Upper lobe of right lung (tissue), 1 donor: ENCODE measurements at regions not wholly inside any gene's neighbourhood (a gene's known extent, or its start where the extent isn't known, plus 50 kb on each side); places are given as distances from the start of the nearest gene placed in this dataset.
A peak's percentile ranks its signal among the peaks of the same experiment; 100 is the strongest.

ENCODE experiments used
- ATAC-seq: fragments of 200-7000 bp; cut with Tn5 transposase; one replicate; pipeline ENCODE4 v1.9.1; 2020; ENCODE audit warnings: mild to moderate bottlenecking, moderate library complexity
- DNase-seq: peaks from one replicate; pipeline ENCODE4 v3.0.0-alpha.2; 2020
- H3K27ac ChIP-seq: fragments of 200-600 bp; one replicate; pipeline ENCODE4 v1.8.0; 2022
- H3K27me3 ChIP-seq: fragments of 200-600 bp; one replicate; pipeline ENCODE4 v1.8.0; 2022; ENCODE audit warnings: mild to moderate bottlenecking
- H3K36me3 ChIP-seq: fragments of 200-600 bp; one replicate; pipeline ENCODE4 v1.8.0; 2022
- H3K4me1 ChIP-seq: fragments of 200-600 bp; one replicate; pipeline ENCODE4 v1.8.0; 2022
- H3K4me3 ChIP-seq: fragments of 200-600 bp; one replicate; pipeline ENCODE4 v1.8.0; 2022; ENCODE audit warnings: mild to moderate bottlenecking
- H3K9me3 ChIP-seq: fragments of 200-600 bp; one replicate; pipeline ENCODE4 v1.8.0; 2022
- intact Hi-C: fragments of 100-400 bp; cut with DNase I; formaldehyde crosslinking; loops from one replicate; pipeline ENCODE4 v1.11.0; 2022
- TF ChIP-seq, protein P1 (sequence below): fragments of 200-600 bp; IDR thresholded peaks from one replicate; pipeline ENCODE4 v1.8.0; 2022; ENCODE audit warnings: antibody characterized with exemption
- donor health status: DM: no; HTN: yes; CAD: no; lungs with severe emphysema.

DNA sequence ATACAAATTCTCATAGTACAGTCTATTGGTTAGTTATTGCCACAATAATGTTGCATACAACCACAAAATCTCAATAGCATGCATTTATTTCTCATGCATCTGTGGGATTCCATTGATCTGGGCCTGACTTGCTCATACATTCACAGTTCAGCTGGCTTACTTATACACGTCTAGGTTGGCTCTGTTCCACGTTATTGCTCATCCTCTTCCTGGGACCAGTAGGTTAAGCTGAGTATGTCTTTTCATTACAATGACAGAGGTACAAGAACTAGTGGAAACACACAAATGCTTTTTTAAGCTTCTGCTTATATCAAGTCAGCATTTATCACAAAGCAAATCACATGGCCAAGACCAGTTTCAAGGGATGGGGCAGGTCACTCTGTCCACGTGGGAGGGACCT is 485.3 kb upstream of the BTBD3 start:
- TF ChIP-seq, protein P1, sequence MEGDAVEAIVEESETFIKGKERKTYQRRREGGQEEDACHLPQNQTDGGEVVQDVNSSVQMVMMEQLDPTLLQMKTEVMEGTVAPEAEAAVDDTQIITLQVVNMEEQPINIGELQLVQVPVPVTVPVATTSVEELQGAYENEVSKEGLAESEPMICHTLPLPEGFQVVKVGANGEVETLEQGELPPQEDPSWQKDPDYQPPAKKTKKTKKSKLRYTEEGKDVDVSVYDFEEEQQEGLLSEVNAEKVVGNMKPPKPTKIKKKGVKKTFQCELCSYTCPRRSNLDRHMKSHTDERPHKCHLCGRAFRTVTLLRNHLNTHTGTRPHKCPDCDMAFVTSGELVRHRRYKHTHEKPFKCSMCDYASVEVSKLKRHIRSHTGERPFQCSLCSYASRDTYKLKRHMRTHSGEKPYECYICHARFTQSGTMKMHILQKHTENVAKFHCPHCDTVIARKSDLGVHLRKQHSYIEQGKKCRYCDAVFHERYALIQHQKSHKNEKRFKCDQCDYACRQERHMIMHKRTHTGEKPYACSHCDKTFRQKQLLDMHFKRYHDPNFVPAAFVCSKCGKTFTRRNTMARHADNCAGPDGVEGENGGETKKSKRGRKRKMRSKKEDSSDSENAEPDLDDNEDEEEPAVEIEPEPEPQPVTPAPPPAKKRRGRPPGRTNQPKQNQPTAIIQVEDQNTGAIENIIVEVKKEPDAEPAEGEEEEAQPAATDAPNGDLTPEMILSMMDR = no peak
- Histone ChIP-seq H3K27ac (no peak overlapping the region), H3K9me3 (peaks cover 3% of the 10 kb centered on the region), H3K36me3 (no peaks in the 10 kb centered on the region), H3K27me3 (no peaks in the 10 kb centered on the region), H3K4me1 (no peaks in the 10 kb centered on the region), H3K4me3 (no peak overlapping the region)
- no peak for ATAC-seq
- DNase-seq = no peak
- intact Hi-C loops = no loop called here

DNA sequence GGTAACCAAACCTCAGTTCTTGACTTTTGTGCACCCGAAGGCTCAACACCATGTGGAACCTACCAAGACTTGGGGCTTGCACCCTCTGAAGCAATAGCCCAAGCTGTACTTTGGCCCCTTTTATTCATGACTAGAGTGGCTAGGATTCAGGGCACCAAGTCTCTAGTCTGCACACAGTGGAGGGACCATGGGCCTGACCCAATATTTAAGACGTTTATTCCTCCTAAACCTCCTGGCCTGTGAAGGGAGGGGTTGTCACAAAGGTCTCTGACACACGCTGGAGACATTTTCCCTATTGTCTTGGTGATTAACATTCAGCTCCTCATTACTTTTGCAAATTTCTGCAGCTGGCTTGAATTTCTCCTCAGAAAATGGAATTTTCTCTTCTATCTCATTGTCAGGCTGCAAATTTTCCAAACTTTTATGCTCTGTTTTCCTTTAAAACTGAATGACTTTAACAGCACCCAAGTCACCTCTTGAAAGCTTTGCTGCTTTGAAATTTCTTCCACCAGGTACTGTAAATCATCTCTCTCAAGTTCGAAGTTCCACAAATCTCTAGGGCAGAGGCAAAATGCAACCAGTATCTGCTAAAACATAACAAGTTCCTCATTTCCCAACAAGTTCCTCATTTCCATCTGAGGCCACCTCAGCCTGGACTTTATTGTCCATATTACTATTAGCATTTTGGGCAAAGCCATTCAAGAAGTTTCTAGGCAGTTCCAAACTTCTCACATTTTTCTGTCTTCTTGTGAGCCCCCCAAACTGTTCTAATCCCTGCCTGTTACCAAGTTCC is 481.4 kb upstream of the BTBD3 start:
- intact Hi-C loops = no loop called here

DNA sequence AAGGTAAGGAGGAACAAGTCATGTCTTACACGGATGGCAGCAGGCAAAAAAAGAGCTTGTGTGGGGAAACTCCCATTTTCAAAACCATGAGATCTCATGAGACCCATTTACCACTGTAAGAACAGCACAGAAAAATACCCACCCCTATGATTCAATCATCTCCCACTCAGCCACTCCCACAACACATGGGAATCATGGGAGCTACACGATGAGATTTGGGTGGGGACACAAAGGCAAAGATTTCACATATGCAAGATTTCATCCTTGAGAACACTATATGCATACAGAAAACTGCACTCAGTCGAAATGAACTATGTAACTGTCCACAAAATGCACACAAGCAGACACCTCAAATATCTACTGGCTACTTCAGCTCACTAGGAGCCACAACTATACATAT is 480.6 kb upstream of the BTBD3 start:
- intact Hi-C loops = no loop called here
- TF ChIP-seq, protein P1 = no peak

More for the DNA sequence above, 481.4 kb upstream of the BTBD3 start:
- DNase-seq = no peak
- Histone ChIP-seq H3K27me3 (no peaks in the 10 kb centered on the region), H3K4me1 (no peaks in the 10 kb centered on the region), H3K36me3 (no peaks in the 10 kb centered on the region), H3K4me3 (no peak overlapping the region), H3K9me3 (peaks cover 3% of the 10 kb centered on the region), H3K27ac (no peak overlapping the region)
- peak; percentile 31 for ATAC-seq
- TF ChIP-seq, protein P1 = no peak

DNA sequence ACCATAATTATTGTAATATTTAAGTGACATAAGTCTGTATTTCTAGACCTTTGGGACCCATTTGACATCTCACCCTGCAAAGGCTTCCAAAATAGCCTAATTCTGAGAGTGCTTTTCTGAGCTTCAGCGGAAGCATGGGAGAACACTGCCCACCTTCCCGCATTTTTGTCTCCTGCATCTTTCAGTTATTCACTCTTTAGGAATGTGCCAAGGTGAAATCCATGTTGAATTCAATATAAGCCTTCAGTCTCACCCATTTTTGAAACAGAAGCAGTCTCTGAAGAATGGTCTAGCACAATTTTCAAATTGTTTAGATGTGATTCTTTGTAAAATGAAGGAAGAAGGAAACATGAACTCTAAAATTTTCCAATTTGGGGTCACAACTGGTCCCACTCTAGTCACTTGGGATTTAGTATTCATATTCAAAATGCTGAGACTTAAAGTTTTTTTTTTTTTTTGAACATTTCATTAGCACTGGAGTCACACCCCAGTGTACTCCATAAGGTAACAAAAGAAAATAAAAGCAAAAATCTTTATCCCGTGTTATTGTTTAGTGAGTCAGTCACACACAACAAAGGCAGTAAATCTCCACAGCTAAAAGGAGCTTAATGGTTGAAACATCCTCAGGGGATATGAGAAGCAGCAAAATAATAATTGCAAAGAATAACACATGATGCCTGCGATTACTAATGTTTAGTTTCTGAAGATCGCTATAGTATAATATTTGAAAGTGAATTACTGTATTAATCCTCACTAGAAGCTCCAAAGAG is 479.9 kb upstream of the BTBD3 start:
- Histone ChIP-seq H3K9me3 (peaks cover 3% of the 10 kb centered on the region), H3K27me3 (no peaks in the 10 kb centered on the region), H3K27ac (no peak overlapping the region), H3K36me3 (no peaks in the 10 kb centered on the region), H3K4me1 (no peaks in the 10 kb centered on the region), H3K4me3 (no peak overlapping the region)
- no peak for ATAC-seq
- TF ChIP-seq, protein P1 = no peak
- DNase-seq = no peak
- intact Hi-C loops = no loop called here

More for the DNA sequence above, 480.6 kb upstream of the BTBD3 start:
- DNase-seq (no peak), ATAC-seq (no peak)
- no peak overlapping the region for H3K4me3 ChIP-seq
- no peaks in the 10 kb centered on the region for H3K4me1 ChIP-seq
- peaks cover 3% of the 10 kb centered on the region for H3K9me3 ChIP-seq
- H3K36me3 ChIP-seq = no peaks in the 10 kb centered on the region
- no peaks in the 10 kb centered on the region for H3K27me3 ChIP-seq
- H3K27ac ChIP-seq = no peak overlapping the region

DNA sequence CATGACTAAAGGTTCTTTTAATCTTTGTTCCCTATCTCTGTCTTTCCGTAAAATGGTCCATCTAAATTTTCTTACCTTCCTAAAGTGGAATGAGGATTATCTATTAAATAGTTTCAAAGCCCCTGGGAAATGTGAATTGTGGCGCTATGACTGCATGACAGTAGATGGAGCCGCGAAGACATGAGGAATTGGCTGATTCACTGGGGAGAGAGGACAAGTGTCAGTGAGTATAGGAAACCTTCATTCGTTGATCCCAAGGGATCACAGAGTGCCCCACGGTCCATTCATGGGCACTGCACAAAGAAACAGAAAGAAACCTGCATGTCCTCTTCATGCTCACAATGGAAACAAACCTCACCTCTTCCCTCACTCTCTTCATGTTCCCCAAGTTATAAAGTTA is 479.3 kb upstream of the BTBD3 start:
- no peak for DNase-seq
- Histone ChIP-seq H3K27ac (no peak overlapping the region), H3K36me3 (no peaks in the 10 kb centered on the region), H3K9me3 (peaks cover 3% of the 10 kb centered on the region), H3K27me3 (no peaks in the 10 kb centered on the region), H3K4me1 (no peaks in the 10 kb centered on the region), H3K4me3 (no peak overlapping the region)
- TF ChIP-seq, protein P1 = no peak
- intact Hi-C loops = no loop called here
- ATAC-seq = no peak
